KMS-11 (cell line): ENCODE measurements at regions not wholly inside any gene's neighbourhood (a gene's known extent, or its start where the extent isn't known, plus 50 kb on each side); places are given as distances from the start of the nearest gene placed in this dataset.

ENCODE experiments used
- H2AFZ ChIP-seq: fragments of 200-600 bp; sonication (generic); 2 replicates; pipeline ENCODE4 v1.6.1; 2016; ENCODE audit warnings: antibody characterized with exemption, mixed run types, low read depth
- H3K27ac ChIP-seq: fragments of 200-600 bp; sonication (generic); 2 replicates; pipeline ENCODE4 v1.6.1; 2016; ENCODE audit warnings: mild to moderate bottlenecking, mixed run types
- H3K27me3 ChIP-seq: fragments of 200-600 bp; sonication (generic); 2 replicates; pipeline ENCODE4 v1.6.1; 2017; ENCODE audit warnings: mild to moderate bottlenecking, low read depth, mixed run types, moderate library complexity; ENCODE audit not compliant: insufficient read depth
- H3K36me3 ChIP-seq: fragments of 200-600 bp; sonication (generic); 2 replicates; pipeline ENCODE4 v1.6.1; 2017; ENCODE audit warnings: mild to moderate bottlenecking, mixed run types; ENCODE audit not compliant: insufficient read depth
- H3K4me1 ChIP-seq: fragments of 200-600 bp; sonication (generic); 2 replicates; pipeline ENCODE4 v1.6.1; 2016; ENCODE audit warnings: mild to moderate bottlenecking, low read depth, mixed run types; ENCODE audit not compliant: poor library complexity, severe bottlenecking
- H3K4me2 ChIP-seq: fragments of 200-600 bp; sonication (generic); 2 replicates; pipeline ENCODE4 v1.7.0; 2016; ENCODE audit warnings: mild to moderate bottlenecking, mixed run types
- H3K4me3 ChIP-seq: fragments of 200-600 bp; sonication (generic); IDR thresholded peaks from 2 replicates; pipeline ENCODE4 v1.6.1; 2017; ENCODE audit warnings: low read depth, low read length, mixed read lengths; ENCODE audit not compliant: insufficient read depth
- H3K79me2 ChIP-seq: fragments of 200-600 bp; sonication (generic); 2 replicates; pipeline ENCODE4 v1.6.1; 2016; ENCODE audit warnings: low read depth, mixed run types; ENCODE audit not compliant: insufficient read depth
- H3K9ac ChIP-seq: fragments of 200-600 bp; sonication (generic); 2 replicates; pipeline ENCODE4 v1.6.1; 2016; ENCODE audit warnings: mild to moderate bottlenecking, mixed run types
- H4K20me1 ChIP-seq: fragments of 200-600 bp; sonication (generic); 2 replicates; pipeline ENCODE4 v1.6.1; 2016; ENCODE audit warnings: mild to moderate bottlenecking, mixed run types; ENCODE audit not compliant: insufficient read depth
- TF ChIP-seq, protein P1 (sequence below): fragments of 200-600 bp; sonication (generic); conservative IDR thresholded peaks from 2 replicates; pipeline ENCODE4 v1.6.1; 2017; ENCODE audit warnings: low read depth, mild to moderate bottlenecking, antibody characterized with exemption, low read length, moderate library complexity, mixed read lengths

DNA sequence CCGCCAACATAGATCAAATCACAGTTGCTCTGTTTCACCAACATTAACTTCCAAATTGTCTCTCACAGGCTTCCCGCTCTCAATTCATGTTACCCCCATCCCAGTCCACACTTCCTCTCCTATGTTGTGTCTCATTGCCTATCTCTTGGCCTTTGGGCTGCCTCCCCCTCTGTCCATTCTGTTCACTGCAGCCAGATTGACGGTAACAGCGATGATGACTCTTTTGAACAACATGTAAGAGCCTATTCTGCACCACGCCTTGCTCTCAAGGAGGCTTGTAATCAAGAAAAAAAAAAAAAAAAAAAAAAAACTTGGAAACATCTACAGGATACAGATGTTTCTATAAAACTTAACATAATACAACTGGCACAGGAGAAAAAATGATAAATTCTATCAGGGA lies 77.3 kb upstream of the RMDN2 start:
- H3K9ac ChIP-seq: no peak overlapping the region
- no peak overlapping the region for H3K27ac ChIP-seq
- no peaks in the 10 kb centered on the region for H3K27me3 ChIP-seq
- no peak overlapping the region for H3K4me2 ChIP-seq
- peaks cover 18% of the 10 kb centered on the region for H3K4me1 ChIP-seq
- H4K20me1 ChIP-seq: no peaks in the 10 kb centered on the region
- no peak overlapping the region for H2AFZ ChIP-seq
- H3K79me2 ChIP-seq: no peaks in the 10 kb centered on the region
- H3K4me3 ChIP-seq: no peak overlapping the region
- no peaks in the 10 kb centered on the region for H3K36me3 ChIP-seq
- TF ChIP-seq, protein P1, sequence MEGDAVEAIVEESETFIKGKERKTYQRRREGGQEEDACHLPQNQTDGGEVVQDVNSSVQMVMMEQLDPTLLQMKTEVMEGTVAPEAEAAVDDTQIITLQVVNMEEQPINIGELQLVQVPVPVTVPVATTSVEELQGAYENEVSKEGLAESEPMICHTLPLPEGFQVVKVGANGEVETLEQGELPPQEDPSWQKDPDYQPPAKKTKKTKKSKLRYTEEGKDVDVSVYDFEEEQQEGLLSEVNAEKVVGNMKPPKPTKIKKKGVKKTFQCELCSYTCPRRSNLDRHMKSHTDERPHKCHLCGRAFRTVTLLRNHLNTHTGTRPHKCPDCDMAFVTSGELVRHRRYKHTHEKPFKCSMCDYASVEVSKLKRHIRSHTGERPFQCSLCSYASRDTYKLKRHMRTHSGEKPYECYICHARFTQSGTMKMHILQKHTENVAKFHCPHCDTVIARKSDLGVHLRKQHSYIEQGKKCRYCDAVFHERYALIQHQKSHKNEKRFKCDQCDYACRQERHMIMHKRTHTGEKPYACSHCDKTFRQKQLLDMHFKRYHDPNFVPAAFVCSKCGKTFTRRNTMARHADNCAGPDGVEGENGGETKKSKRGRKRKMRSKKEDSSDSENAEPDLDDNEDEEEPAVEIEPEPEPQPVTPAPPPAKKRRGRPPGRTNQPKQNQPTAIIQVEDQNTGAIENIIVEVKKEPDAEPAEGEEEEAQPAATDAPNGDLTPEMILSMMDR: no peak

DNA sequence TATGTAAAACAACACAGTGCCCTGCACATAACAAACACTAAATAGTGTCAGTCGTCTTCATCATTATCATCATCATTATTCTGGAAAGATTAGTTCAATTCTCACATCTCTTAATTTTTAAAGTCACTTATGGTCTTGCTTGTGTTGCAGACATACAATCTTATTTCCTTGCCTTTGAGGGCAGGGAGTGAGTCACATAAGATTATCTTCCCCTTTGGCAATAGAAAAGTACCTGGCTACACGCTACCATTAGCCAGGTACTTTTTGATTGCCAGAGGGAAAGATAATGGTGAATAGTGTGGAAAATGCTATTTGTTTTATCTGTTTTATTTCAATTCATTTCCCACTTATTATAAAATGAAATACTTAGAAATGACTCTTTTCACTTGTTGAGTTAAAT lies 76.6 kb upstream of the RMDN2 start:
- Histone ChIP-seq H3K36me3 (no peaks in the 10 kb centered on the region), H3K9ac (no peak overlapping the region), H3K27me3 (no peaks in the 10 kb centered on the region), H4K20me1 (no peaks in the 10 kb centered on the region), H2AFZ (no peak overlapping the region), H3K4me2 (no peak overlapping the region), H3K4me3 (no peak overlapping the region), H3K4me1 (peaks cover 18% of the 10 kb centered on the region), H3K27ac (no peak overlapping the region), H3K79me2 (no peaks in the 10 kb centered on the region)
- TF ChIP-seq, protein P1: no peak

DNA sequence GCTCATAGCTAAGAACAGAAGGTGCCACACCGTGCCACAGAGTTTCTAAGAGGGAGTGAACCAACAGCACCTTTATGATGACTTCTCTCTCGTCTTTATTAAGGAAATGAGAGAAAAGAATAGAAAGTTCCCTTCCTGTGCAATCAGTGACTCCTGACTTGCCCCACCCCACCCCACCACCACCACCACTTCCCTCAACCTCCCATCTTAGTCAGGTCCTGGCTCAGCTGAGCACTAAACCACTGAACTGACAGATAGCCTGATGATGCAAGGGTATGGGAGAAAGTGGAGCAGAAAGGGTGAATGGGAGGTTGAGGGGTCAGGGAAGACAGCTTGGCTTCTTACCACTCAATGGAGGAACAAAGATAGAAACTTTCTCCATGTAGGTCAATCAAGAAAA lies 75.2 kb upstream of the RMDN2 start:
- Histone ChIP-seq H3K36me3 (no peaks in the 10 kb centered on the region), H3K4me3 (no peak overlapping the region), H3K27me3 (no peaks in the 10 kb centered on the region), H3K27ac (no peak overlapping the region), H3K4me1 (peaks cover 18% of the 10 kb centered on the region), H4K20me1 (no peaks in the 10 kb centered on the region), H2AFZ (no peak overlapping the region), H3K4me2 (no peak overlapping the region), H3K9ac (no peak overlapping the region), H3K79me2 (no peaks in the 10 kb centered on the region)
- TF ChIP-seq, protein P1: no peak

DNA sequence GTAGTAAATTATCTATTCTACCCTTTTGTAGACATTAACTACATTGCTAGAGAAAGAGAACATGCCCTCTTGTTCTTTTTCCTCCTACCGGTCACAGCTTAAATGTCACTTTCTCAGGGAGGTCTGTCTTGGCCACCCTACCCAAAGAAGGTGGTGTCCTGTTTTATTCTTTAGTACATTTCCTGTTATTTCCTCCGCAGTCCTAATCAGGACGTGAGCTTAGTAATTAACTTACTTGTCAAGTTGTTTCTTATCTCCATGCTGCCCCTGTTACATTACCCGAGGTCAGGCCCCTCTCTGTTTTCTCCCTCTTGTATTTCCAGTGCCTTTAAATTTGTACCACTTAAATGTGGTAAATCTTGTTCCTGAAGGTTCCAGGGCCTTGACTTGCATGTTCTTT lies 73.7 kb upstream of the RMDN2 start:
- Histone ChIP-seq H3K27ac (no peak overlapping the region), H3K9ac (no peak overlapping the region), H3K27me3 (no peaks in the 10 kb centered on the region), H3K4me1 (peaks cover 18% of the 10 kb centered on the region), H3K4me2 (peak overlapping the region; percentile 19; the same call in 1 of the 2 replicates), H3K36me3 (no peaks in the 10 kb centered on the region), H3K4me3 (no peak overlapping the region), H2AFZ (no peak overlapping the region), H4K20me1 (no peaks in the 10 kb centered on the region), H3K79me2 (no peaks in the 10 kb centered on the region)
- TF ChIP-seq, protein P1: no peak
